Tibial nerve (tissue), 4 donors: ENCODE measurements at regions not wholly inside any gene's neighbourhood (a gene's known extent, or its start where the extent isn't known, plus 50 kb on each side); places are given as distances from the start of the nearest gene placed in this dataset.

Experiments used
- DNase-seq, 2 donors: peaks; one replicate each; pipeline ENCODE4 v3.0.0-alpha.2; 2019; ENCODE audit warnings: low spot score in 2 of 2
- H3K27ac ChIP-seq, 4 donors: fragments of 200-600 bp; sonication (generic) in 3 of 4; one replicate each; pipeline ENCODE4 v1.5.1; 2017 to 2019; ENCODE audit warnings: mild to moderate bottlenecking in 1 of 4
- H3K27me3 ChIP-seq, 2 donors: fragments of 200-600 bp; sonication (generic) in 1 of 2; one replicate each; pipeline versions ENCODE4 v1.5.1 to v1.6.0; 2017 to 2019
- H3K36me3 ChIP-seq, 3 donors: fragments of 200-600 bp; sonication (generic); one replicate each; pipeline ENCODE4 v1.5.1; 2018 to 2019
- H3K4me1 ChIP-seq, 4 donors: fragments of 200-600 bp; sonication (generic) in 3 of 4; one replicate each; pipeline ENCODE4 v1.5.1; 2017 to 2019
- H3K4me3 ChIP-seq, 4 donors: fragments of 200-600 bp; sonication (generic) in 3 of 4; one replicate each; pipeline ENCODE4 v1.5.1; 2017 to 2019; ENCODE audit warnings: mild to moderate bottlenecking in 1 of 4, moderate library complexity in 1 of 4
- H3K9me3 ChIP-seq, 4 donors: fragments of 200-600 bp; sonication (generic) in 3 of 4; one replicate each; pipeline ENCODE4 v1.5.1; 2017 to 2019
- CTCF ChIP-seq, 5 experiments: fragments of 200-600 bp in 3 of 5; fragments of 450-650 bp in 2 of 5; sonication (generic) in 3 of 5; IDR thresholded peaks; one replicate each; pipeline ENCODE4 v1.5.1; 2016 to 2019; ENCODE audit warnings: antibody characterized with exemption in 5 of 5, mild to moderate bottlenecking in 3 of 5, moderate library complexity in 2 of 5
- EP300 ChIP-seq, 2 donors: sonication (generic); formaldehyde crosslinking; IDR thresholded peaks; one replicate each; pipeline ENCODE4 v1.6.1; 2017; ENCODE audit warnings: antibody characterized with exemption in 2 of 2, mild to moderate bottlenecking in 1 of 2
- POLR2A ChIP-seq, 2 donors: fragments of 450-650 bp; IDR thresholded peaks; one replicate each; pipeline ENCODE4 v1.6.1; 2017; ENCODE audit warnings: antibody characterized with exemption in 2 of 2, mild to moderate bottlenecking in 2 of 2, moderate library complexity in 2 of 2
- WGBS, 2 donors: methylation state at CpG; one replicate each; pipeline ENCODE4 v1.1.5; 2018; 5-methylcytosine and 5-hydroxymethylcytosine counted together

GRCh38 chr14:22380571-22381407 lies 208.2 kb downstream of the DAD1 start:
- 41 to 49% methylated on average over 5 of the region's 5 CpGs for WGBS, 2 donors
- Histone ChIP-seq H3K27me3 (no peaks in the 10 kb centered on the region), H3K9me3 (no peaks in the 10 kb centered on the region), H3K36me3 (no peaks in the 10 kb centered on the region), H3K4me3 (no peak overlapping the region), H3K27ac (peak overlapping the region in 1 of 4 donors; percentile 32), H3K4me1 (peaks cover 0 to 23% (median 2%) of the 10 kb centered on the region in 4 donors)
- TF ChIP-seq CTCF (IDR thresholded peaks at IDR 0.05) (no peak), EP300 (IDR thresholded peaks at IDR 0.05) (no peak), POLR2A (IDR thresholded peaks at IDR 0.05) (no peak)
- no peak for DNase-seq

- no peak for TF ChIP-seq POLR2A (IDR thresholded peaks at IDR 0.05)
- no peak for TF ChIP-seq CTCF (IDR thresholded peaks at IDR 0.05)
- no peak for TF ChIP-seq EP300 (IDR thresholded peaks at IDR 0.05)
- no peaks in the 10 kb centered on the region for H3K27me3 ChIP-seq
- H3K4me1 ChIP-seq, result peaks cover 0 to 23% (median 2%) of the 10 kb centered on the region in 4 donors
- H3K4me3 ChIP-seq, result no peak overlapping the region
- DNase-seq, result no peak
- no peaks in the 10 kb centered on the region for H3K36me3 ChIP-seq
- no peak overlapping the region for H3K27ac ChIP-seq
- no peaks in the 10 kb centered on the region for H3K9me3 ChIP-seq
These were observed 209.3 kb downstream of the DAD1 start for GRCh38 chr14:22379727-22380126.

GRCh38 chr14:22378181-22378580 lies 210.8 kb downstream of the DAD1 start:
- Histone ChIP-seq H3K27ac (no peak overlapping the region), H3K4me1 (peaks cover 0 to 23% (median 2%) of the 10 kb centered on the region in 4 donors), H3K4me3 (no peak overlapping the region), H3K27me3 (no peaks in the 10 kb centered on the region), H3K36me3 (no peaks in the 10 kb centered on the region), H3K9me3 (no peaks in the 10 kb centered on the region)
- no peak for DNase-seq
- WGBS, 2 donors, result 65 to 69% methylated on average over 2 of the region's 2 CpGs
- TF ChIP-seq CTCF (IDR thresholded peaks at IDR 0.05) (no peak), EP300 (IDR thresholded peaks at IDR 0.05) (no peak), POLR2A (IDR thresholded peaks at IDR 0.05) (no peak)

GRCh38 chr14:22375321-22375930 lies 213.6 kb downstream of the DAD1 start:
- DNase-seq, result peak in 1 of 2 donors; percentile 32
- WGBS, 2 donors, result 9 to 21% methylated on average over 2 of the region's 2 CpGs
- no peaks in the 10 kb centered on the region for H3K9me3 ChIP-seq

More at GRCh38 chr14:22375321-22375930, 213.6 kb downstream of the DAD1 start:
- no peak overlapping the region for H3K27ac ChIP-seq
- no peaks in the 10 kb centered on the region for H3K27me3 ChIP-seq
- no peak overlapping the region for H3K4me3 ChIP-seq
- H3K36me3 ChIP-seq, result no peaks in the 10 kb centered on the region
- TF ChIP-seq CTCF (IDR thresholded peaks at IDR 0.05) (peak; percentile 19 to 59 (median 40)), EP300 (IDR thresholded peaks at IDR 0.05) (no peak)
- H3K4me1 ChIP-seq, result peaks cover 0 to 13% (median 0%) of the 10 kb centered on the region in 4 donors
